ENCODE measurements at regions not wholly inside any gene's neighbourhood (a gene's known extent, or its start where the extent isn't known, plus 50 kb on each side); places are given as distances from the start of the nearest gene placed in this dataset.

GRCh38 chr1:75999034-75999433, 66.8 kb upstream of the ASB17 start:
- H3K36me3 ChIP-seq: no peaks in the 10 kb centered on the region
- WGBS: 93% methylated on average over 2 of the region's 2 CpGs
- no peak for DNase-seq (ENCODE audit: extremely low spot score)
- no peak overlapping the region for H3K4me3 ChIP-seq
- TF ChIP-seq EP300 (IDR thresholded peaks at IDR 0.05) (no peak), POLR2A (IDR thresholded peaks at IDR 0.05; ENCODE audit: low read depth) (no peak), POLR2AphosphoS5 (IDR thresholded peaks at IDR 0.05) (no peak), CTCF (IDR thresholded peaks at IDR 0.05) (no peak)
- no peaks in the 10 kb centered on the region for H3K4me1 ChIP-seq
- H3K9me3 ChIP-seq: no peaks in the 10 kb centered on the region
- no peak overlapping the region for H3K27ac ChIP-seq (replicated peaks in 1 of 4)
- intact Hi-C loops (cut with DNase I): no loop called here
- no peaks in the 10 kb centered on the region for H3K27me3 ChIP-seq

GRCh38 chr1:76003946-76004345, 70.6 kb upstream of the ST6GALNAC3 start:
- H3K9me3 ChIP-seq: no peaks in the 10 kb centered on the region
- 100% methylated on average over 1 of the region's 1 CpG for WGBS
- no peak for TF ChIP-seq EP300 (IDR thresholded peaks at IDR 0.05)
- TF ChIP-seq CTCF (IDR thresholded peaks at IDR 0.05): no peak
- H3K4me1 ChIP-seq: peaks cover 0 to 12% (median 4%) of the 10 kb centered on the region in 4 donors
- no peaks in the 10 kb centered on the region for H3K27me3 ChIP-seq
- no peak overlapping the region for H3K4me3 ChIP-seq
- no peaks in the 10 kb centered on the region for H3K36me3 ChIP-seq
- intact Hi-C loops (cut with DNase I): no loop called here
- H3K27ac ChIP-seq (replicated peaks in 1 of 4): no peak overlapping the region
- DNase-seq (ENCODE audit: extremely low spot score): no peak

- DNase-seq (ENCODE audit: extremely low spot score): no peak
- Histone ChIP-seq H3K36me3 (no peaks in the 10 kb centered on the region), H3K27ac (replicated peaks in 1 of 4) (no peak overlapping the region), H3K9me3 (no peaks in the 10 kb centered on the region), H3K4me1 (peaks cover 0 to 12% (median 4%) of the 10 kb centered on the region in 4 donors), H3K27me3 (no peaks in the 10 kb centered on the region), H3K4me3 (no peak overlapping the region)
- intact Hi-C loops (cut with DNase I): no loop called here
- WGBS: 55% methylated on average over 4 of the region's 4 CpGs
- TF ChIP-seq POLR2A (IDR thresholded peaks at IDR 0.05; ENCODE audit: low read depth): no peak
- TF ChIP-seq EP300 (IDR thresholded peaks at IDR 0.05): no peak
- no peak for TF ChIP-seq CTCF (IDR thresholded peaks at IDR 0.05)
- TF ChIP-seq POLR2AphosphoS5 (IDR thresholded peaks at IDR 0.05): no peak
These were observed 68.8 kb upstream of the ST6GALNAC3 start for GRCh38 chr1:76005765-76006164.

GRCh38 chr1:76006234-76006633, 68.3 kb upstream of the ST6GALNAC3 start:
- 27% methylated on average over 1 of the region's 1 CpG for WGBS
- Histone ChIP-seq H3K4me3 (no peak overlapping the region), H3K27me3 (no peaks in the 10 kb centered on the region), H3K36me3 (no peaks in the 10 kb centered on the region), H3K27ac (replicated peaks in 1 of 4) (no peak overlapping the region), H3K4me1 (peaks cover 0 to 12% (median 4%) of the 10 kb centered on the region in 4 donors), H3K9me3 (no peaks in the 10 kb centered on the region)
- no peak for TF ChIP-seq EP300 (IDR thresholded peaks at IDR 0.05)
- TF ChIP-seq POLR2A (IDR thresholded peaks at IDR 0.05; ENCODE audit: low read depth): no peak
- TF ChIP-seq CTCF (IDR thresholded peaks at IDR 0.05): no peak
- TF ChIP-seq POLR2AphosphoS5 (IDR thresholded peaks at IDR 0.05): no peak
- intact Hi-C loops (cut with DNase I): no loop called here
- no peak for DNase-seq (ENCODE audit: extremely low spot score)

- no peak for DNase-seq (ENCODE audit: extremely low spot score)
- H3K9me3 ChIP-seq: no peaks in the 10 kb centered on the region
- H3K4me1 ChIP-seq: peaks cover 0 to 9% (median 3%) of the 10 kb centered on the region in 4 donors
- TF ChIP-seq POLR2AphosphoS5 (IDR thresholded peaks at IDR 0.05) (no peak), EP300 (IDR thresholded peaks at IDR 0.05) (no peak), POLR2A (IDR thresholded peaks at IDR 0.05; ENCODE audit: low read depth) (no peak), CTCF (IDR thresholded peaks at IDR 0.05) (no peak)
- 89% methylated on average over 4 of the region's 4 CpGs for WGBS
- no peaks in the 10 kb centered on the region for H3K36me3 ChIP-seq
- H3K27ac ChIP-seq (replicated peaks in 1 of 4): no peak overlapping the region
- intact Hi-C loops (cut with DNase I): no loop called here
- H3K4me3 ChIP-seq: no peak overlapping the region
- H3K27me3 ChIP-seq: no peaks in the 10 kb centered on the region
These were observed 63.7 kb upstream of the ST6GALNAC3 start for GRCh38 chr1:76010802-76011201.
